ENCODE measurements at regions not wholly inside any gene's neighbourhood (a gene's known extent, or its start where the extent isn't known, plus 50 kb on each side); places are given as distances from the start of the nearest gene placed in this dataset.
"Not testable (repeated sequence)": the region's sequence is repeated elsewhere in the genome, so short reads cannot be mapped to it uniquely, and the experiment has no call there.

DNA sequence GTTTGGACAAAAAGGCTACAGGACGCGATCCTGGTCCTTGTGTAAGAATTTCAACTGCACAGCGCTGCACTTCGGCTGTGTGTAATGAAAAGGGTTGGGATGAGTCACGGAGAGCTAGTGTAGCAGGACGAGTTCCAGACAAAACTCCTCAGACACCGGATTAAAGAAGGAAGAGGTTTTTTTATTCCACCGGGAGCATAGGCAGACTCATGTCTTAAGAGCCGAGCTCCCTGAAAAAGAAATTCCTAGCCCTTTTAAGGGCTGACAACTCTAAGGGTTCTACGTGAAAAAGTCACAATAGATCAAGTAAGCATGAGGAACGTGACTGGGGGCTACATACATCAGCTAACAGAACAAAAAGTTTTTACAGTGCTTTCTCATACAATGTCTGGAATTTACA is 54.8 kb upstream of the FAM90A1 start:
- not testable (repeated sequence) for DNase-seq

DNA sequence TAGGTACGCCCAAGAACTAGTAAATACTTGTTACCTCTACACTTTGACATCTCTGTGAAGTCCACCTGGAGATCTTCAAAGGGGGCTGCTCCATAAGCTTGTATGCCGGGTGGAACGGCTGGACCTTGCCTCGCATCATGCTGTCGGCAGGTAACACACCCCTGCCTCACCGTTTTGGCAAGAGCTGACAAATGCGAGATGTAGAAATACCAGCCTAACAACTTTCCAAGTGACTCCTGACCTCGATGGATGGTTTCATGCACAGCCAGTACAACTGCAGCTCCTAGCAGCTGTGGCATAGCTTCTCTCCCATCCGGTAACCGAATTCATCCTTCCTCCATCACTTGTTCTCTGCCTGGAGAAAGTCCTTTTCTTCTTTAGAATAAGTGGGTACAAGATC is 58.3 kb upstream of the FAM90A1 start:
- peak; percentile 5 for DNase-seq

DNA sequence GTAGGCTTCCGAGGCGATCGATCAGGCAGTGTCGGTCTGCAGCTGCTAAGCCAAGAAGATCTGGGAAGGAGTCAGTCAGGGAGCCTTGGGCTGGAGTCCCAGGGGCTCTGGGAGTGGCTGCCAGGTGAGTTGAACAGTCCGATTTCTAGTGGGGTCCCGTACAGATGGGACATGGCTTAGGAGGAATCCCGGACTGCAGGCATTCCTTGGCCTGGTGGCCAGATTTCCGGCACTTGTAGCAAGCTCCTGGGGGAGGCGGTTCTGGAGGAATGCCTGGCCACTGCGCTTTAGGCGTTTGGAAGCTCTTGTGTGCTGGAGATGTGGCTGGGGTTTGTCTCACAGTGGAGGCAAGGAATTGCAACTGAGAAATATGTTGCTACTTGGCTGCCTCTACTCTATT is 64.3 kb upstream of the FAM90A1 start:
- not testable (repeated sequence) for DNase-seq

DNA sequence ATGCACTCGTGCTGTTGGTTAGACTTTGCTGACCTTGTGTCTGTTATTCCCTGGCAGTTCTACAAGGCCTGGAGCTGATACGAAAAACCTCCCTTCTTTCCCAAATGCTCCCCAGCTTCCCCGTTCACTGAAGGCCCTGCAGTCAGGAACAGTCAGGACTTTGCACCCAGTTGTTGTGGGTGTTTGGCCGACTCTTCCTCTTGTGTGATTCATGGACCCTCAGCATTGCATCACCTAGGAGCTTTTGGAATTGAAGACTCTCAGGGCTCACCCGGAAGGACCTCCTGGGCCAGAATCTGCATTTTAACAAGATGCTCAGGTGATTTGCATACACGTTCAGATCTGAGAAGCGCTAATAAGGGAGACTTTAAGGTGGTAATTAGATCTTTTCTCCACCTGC is 67.2 kb upstream of the FAM90A1 start:
- not testable (repeated sequence) for DNase-seq

DNA sequence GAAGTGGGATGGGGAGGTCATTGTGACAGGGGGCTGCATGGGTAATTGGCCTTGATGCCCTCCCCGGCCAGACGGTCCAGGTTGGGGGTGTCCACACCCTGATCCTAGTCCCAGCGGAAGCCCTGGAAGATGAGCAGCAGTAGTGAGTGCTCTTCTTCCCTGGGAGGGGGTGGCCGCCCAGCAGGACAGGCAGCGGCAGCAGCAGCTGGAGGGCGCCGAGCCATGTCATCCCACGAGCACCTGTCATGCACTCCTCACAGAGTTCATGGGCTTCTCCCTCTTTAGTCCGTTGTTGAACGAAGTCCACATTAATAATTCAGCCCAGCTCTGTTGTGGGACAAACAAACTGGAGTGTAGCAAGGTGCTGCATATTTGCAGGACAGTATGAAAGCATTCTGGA is 81.2 kb upstream of the FAM90A1 start:
- DNase-seq = not testable (repeated sequence)

DNA sequence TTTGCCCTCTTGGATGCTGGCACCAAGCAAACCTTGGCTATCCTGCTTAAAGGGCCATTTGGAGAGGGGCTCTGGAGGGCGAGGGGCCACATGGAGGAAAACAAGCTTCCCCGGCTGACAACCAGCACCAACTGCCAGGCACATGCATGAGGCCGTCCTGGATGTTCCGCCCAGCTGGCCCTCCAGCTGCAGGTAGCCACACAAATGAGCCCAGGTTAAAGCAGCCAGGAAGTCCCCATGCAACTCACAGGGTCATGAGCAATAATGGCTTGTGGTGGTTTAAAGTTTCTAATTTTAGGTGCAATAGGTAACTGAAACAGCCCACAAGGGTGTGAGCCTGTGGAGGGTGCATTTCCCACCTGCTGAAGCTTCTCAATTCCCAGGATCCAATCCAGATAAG is 88.6 kb upstream of the FAM90A1 start:
- not testable (repeated sequence) for DNase-seq

DNA sequence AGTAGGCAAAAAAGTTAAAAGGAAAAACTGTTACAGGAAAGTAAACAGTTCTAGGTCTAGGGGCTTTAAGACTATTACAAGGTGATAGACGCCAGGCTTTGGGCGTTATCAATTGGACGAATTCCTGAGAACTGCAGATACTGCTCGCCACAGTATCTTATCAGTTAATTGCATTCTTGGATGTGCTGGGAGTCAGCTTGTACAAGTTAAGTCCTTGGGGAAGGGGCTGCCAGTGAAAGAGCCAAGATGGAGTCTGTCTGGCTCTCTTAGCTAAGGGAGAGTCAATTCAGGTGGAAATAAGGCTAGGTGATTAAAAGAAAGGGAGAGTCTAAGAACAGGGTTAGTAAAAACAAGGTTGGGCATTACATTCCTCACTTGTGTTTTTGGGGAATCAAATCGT is 90.3 kb upstream of the FAM90A1 start:
- DNase-seq = not testable (repeated sequence)

DNA sequence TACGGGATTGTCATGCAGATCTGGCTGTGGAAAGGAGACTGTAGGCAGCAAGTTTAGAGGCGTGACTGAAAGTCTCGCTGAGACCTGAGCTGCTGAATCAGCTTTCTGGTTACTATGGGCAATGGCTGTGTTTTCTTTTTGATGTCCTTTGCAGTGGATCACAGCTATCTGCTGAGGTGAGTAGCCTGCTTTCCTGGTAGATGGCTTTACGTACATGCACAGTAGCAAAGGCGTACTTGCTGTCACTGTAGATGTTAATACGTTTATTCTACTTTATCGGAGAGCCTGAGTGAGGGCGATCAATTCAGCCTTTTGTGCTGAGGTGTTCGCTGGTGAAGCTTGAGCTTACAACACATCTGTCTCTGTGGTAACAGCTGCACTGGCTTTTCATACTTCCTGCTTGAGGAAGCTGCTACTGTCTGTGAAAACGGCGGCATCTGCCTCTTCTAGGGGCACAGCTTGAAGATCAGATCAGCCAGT is 92.9 kb upstream of the FAM90A1 start:
- peak; percentile 43 for DNase-seq

DNA sequence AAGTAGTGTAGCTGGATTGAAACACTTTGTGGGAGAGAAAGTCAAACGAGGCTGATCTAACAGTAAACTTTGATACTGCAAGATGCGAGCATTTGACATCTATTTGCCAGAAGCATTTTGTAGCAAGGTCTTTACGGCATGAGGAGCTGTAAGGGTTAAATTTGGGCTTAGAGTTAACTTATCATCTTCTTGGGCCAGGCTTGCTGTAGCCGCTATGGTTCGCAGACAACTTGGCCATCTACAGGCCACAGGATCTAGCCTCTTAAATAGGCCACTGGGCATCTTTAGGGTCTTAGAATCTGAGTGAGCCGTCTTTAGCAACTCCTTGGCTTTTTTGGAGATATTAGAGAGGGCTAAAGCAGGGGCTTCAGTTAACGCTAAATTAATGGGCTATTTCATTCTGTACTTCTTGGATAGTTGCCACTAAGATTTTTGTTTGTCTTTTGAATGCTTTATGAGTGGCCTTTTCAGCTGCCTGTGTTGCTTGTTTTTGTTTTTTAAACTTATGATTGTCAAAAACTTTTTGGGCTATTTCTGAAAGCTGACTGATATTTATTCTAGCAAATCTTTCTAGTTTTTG is 93.5 kb upstream of the FAM90A1 start:
- DNase-seq = not testable (repeated sequence)

DNA sequence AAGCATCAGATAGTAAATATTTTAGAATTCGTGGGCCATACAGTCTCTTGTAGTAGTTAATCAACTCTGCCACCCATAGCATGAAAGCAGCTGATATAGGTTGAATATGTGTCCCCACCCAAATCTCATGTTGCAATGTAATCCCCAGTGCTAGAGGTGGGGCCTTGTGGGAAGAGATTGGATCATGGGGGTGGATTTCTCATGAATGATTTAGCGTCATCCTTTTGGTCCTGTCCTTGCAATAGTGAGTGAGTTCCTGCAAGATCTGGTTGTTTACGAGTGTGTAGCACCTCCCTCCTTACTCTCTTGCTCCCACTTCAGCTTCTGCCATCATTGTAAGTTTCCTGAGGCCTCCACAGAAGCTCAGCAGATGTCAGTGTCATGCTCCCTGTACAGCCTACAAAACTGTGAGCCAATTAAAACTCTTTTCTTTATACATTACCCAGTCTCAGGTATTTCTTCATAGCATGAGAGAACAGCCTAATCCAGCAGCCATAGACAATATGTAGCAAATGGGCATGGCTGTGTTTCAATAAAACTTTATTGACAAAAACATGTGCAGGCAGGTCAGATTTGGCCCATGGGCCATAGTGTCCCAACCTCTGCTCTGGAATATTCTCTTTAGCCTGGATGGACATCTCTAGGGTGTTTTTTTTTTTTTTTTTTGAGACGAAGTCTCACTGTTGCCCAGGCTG is 97.9 kb upstream of the FAM90A1 start:
- not testable (repeated sequence) for DNase-seq

DNA sequence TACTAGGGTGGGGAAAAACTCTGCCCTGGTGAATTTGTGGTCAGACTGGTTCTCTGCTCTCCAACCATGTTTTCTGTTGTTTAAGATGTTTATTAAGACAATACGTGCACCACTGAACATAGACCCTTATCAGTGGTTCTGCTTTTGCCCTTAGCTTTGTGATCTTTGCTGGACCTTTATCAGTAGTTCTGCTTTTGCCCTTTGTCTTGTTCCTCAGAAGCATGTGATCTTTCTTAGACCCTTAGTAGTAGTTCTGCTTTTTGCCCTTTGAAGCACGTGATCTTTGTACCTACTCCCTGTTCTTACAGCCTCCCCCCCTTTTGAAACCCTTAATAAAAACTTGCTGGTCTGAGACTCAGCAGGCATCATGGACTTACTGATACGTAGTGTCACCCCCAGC is 101.4 kb upstream of the FAM90A1 start:
- not testable (repeated sequence) for DNase-seq

DNA sequence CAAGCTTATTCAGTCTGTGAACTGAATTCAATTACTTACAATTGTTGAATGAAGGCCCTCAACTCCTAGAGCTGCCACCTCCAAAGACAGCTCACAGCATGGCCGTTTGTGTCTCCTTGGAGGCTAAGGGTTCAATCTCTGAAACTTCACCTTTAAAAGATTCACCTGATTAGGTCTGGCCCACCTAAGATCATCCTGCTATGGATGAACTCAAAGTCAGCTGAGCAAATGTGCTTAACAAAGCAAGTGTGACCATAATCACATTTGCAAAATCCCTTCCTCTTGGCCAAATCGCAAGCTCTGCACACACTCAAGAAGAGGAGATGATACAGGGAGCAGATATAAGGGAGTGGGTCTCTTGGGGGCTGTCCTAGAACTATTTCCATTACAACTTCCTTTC is 105.0 kb upstream of the FAM90A1 start:
- DNase-seq = not testable (repeated sequence)

DNA sequence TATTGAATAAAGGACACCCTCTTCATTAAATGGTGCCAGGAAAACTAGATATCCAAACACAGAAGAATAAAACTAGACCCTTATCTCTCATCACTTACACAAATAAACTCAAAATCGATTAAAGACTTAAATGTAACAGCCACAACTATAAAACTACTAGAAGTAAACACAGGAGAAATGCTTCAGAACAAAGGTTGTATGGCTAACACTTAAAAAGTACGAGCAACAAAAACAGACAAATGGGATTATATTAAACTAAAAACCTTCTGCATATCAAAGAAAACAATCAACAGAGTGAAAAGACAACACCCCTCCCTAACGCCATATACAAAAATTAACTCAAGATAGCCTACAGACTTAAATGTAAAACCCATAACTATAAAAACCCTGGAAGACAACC is 104.7 kb upstream of the CLEC6A start:
- not testable (repeated sequence) for DNase-seq

DNA sequence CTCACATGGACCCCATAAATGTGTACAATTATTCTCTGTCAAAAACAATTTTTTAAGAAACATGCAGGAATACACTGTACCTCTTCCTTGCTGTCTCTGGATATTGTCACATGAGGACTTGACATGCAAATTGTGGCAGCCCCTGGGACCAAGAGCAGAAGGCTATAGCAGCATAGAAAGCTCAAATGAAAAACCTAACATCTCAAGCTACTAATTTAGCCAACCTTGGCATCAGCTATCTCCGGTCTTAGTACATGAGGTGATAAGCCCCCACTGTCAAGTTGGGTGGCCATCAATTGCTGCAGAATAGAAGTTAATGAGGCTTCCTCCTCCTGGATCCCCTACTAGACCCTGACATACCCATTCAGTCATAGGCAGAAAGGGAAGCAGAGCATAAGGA is 101.0 kb upstream of the CLEC6A start:
- not testable (repeated sequence) for DNase-seq

DNA sequence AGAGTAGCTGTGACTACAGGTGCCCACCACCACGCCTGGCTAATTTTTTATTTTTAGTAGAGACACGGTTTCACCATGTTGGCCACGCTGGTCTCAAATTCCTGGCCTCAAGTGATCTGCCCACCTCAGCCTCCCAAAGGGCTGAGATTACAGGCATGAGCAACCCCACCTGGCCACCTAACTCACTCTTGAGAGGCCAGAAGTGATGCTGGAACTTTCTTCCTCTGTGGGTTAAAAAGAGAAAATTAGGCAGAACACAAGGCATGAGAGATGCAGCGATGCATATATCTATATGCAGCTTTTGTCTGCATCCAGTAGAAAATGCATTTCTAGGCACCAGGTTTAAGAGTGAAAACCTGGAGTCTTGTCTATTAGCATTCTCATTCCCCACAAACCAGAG is 100.2 kb upstream of the CLEC6A start:
- DNase-seq = not testable (repeated sequence)

DNA sequence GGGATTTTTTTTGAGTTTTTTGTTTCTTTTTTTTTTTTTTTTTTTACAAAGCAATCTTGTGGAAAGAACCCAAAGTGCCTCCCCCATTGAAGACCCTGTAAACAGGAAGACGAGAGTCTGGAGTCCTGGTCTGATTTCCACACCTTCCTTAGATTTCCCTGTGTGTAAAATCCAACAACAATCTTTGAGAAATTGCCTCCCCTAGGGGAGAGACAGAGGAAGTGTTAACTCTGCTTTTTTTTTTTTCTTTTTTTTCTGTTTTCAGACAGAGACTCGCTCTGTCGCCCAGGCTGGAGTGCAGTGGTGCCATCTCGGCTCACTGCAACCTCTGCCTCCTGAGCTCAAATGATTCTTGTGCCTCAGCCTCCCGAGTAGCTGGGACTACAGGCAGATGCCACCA is 82.0 kb upstream of the CLEC6A start:
- DNase-seq = not testable (repeated sequence)

DNA sequence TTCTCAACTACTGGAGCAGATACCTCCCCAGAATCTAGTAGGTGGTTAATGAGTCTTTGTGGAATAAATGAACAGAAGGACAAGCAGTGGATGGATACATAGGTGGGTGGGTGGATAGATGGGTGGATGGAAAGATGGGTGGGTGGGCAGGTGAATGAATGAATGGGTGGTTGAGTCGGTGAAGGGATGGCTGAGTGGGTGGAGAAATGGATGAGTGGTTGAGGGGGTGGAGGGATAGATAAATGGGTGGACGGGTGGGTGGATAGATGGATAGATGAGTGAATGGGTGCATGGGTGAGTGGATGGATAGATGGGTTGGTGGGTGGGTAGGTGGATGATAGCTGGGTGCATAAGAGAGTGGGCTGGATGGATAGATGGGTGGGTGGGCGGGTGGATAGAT is 80.6 kb upstream of the CLEC6A start:
- not testable (repeated sequence) for DNase-seq

DNA sequence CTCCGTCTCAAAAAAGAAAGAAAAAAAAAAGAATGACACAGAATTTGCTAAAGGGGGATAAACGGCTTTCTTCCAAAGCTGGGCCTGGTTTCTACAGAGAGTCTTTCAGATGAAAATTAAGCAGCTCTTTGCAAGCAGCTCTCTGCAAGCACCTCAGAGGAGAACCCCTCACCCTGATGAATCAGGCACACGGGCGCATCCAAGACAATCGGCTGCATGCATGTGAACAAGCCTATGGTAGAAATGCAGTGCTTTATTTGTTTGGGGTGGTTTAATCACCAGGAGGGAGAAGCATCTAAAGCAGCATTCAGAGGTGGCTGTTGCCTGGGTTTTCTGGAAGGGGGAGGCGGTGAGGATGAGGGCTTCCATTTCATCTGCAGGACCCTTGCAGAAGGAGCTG is 78.0 kb upstream of the CLEC6A start:
- not testable (repeated sequence) for DNase-seq

DNA sequence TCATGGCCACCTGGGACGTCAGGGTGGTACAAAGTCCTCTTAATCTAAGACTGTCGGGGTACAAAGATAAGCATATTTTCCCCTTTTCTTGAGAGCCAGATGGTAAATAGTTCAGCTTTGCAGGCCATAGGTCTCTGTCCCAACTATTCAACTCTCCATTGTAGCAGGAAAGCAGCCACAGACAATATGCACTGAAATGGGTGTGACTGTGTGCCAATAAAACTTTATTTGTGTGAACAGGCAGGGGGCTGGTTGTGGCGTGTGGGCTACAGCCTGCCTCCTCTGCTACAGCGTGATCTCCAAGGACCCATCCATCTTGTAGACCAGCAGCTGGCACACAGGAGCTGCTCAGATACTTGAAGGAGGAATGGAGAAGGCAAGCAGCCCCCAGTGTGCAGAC is 73.2 kb upstream of the CLEC6A start:
- not testable (repeated sequence) for DNase-seq

DNA sequence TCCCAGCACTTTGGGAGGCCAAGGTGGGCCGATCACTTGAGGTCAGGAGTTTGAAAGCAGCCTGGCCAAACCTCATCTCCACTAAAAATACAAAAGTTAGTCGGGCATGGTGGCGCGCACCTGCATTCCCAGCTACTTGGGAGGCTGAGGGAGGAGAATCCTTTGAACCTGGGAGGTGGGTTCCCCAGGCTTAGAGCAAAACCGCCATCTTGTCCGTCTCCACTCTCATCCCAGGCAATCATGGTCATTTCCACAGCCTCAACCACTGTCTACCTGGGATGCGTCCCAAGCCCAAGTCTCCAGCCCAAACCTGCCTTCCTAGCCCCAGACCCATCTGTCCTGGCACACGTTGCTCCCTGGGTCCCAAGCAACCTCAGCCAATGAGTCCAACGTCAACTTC is 71.1 kb upstream of the CLEC6A start:
- DNase-seq = not testable (repeated sequence)

DNA sequence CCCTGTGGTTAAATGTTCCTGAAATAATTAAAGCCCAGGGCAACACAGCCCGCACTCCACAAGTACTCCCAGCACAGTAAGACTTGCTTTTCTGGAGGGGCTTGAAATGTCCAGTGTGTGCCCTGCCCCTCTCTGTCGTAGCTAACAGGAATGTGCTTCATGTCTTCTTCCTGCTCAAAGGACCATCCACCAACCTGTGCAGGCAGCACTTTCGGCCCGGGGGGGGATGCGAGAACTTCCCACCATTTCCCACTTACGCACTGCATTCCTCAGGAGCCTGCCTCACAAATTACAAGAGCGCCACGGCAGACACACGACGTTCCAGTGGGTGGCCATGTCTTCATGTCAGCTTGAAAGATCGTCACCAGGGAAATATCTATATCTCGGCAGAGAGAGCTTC is 70.3 kb upstream of the CLEC6A start:
- DNase-seq = not testable (repeated sequence)

DNA sequence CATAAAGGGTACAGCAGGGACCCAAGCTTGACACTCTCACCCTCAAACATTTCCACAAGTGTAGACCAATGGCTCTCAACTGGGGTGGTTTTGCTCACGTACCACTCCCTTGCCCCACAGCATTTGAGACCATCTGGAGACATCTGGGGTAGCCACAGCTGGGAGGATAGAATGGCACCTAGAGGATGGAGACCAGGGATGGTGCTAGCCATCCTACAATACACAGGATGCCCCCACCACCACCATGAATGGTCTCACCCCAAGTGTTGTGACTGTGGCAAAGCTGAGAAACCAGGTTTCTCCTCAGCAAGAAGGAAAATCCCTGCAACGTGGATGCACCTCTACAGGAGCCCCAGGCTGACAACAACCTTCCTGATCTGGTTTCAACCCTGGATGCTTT is 69.1 kb upstream of the CLEC6A start:
- DNase-seq = not testable (repeated sequence)

DNA sequence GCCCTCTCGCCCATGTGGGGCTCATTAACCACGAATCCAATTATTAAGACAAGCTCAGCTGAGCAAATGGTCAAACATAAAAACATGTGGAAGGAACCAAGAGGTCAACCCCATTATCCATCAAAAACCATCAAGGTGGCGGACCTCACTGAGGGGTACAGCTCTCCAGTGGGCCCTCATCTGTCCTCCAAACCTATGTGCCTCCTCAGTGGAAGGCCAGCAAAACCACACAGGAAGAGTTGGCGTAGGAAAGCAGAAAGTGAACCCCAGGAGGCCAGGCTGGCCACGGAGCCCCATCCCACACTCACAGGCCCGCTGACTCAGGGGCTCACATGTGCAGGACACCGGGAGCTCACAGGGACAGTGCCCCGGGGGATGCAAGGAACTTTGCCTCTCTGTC is 66.5 kb upstream of the CLEC6A start:
- not testable (repeated sequence) for DNase-seq
